ENCODE measurements at regions not wholly inside any gene's neighbourhood (a gene's known extent, or its start where the extent isn't known, plus 50 kb on each side); places are given as distances from the start of the nearest gene placed in this dataset.

DNA sequence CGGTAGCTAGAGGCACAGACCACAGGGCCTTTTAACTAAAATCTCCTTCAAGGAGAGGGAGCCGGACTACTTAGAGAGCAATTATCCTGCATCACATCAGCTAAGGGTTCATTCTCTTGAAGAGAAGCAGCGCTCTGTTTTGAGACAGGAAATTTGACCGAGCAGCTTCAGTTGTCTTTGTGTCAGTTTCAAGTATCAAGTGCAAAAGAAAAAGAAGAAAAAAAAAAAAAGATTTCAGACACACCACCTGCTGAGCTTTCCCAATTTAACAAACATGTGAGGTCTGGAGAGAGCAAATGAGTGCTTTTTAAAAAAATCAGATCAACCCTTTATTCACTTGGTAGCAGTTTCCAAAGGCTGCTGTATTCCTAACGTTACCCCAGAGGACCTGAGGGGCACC lies 273.5 kb upstream of the POU3F2 start:
- H3K9me3 ChIP-seq (ENCODE audit: control insufficient read depth in 2 of 3, low read length in 3 of 3) = no peaks in the 10 kb centered on the region
- Mint-ChIP-seq H3K27me3 (peaks cover 0 to 5% (median 0%) of the 10 kb centered on the region in 5 donors), H3K9me3 (peaks cover 0 to 6% (median 0%) of the 10 kb centered on the region in 11 donors), H3K27ac (no peak overlapping the region), H3K36me3 (no peaks in the 10 kb centered on the region), H3K4me3 (no peak overlapping the region), H3K4me1 (no peaks in the 10 kb centered on the region)
- POLR2A ChIA-PET = no interaction called here
- intact Hi-C loops (cut with micrococcal nuclease) = no loop called here
- no peak overlapping the region for H3K27ac ChIP-seq (ENCODE audit: low read depth, low read length)
- CTCF ChIA-PET = no interaction called here
- no peak overlapping the region for H3K4me3 ChIP-seq (ENCODE audit: low read length)
- no peaks in the 10 kb centered on the region for H3K36me3 ChIP-seq (ENCODE audit: control insufficient read depth in 2 of 3, insufficient read depth in 3 of 3, low read length in 3 of 3)
- DNase-seq = no peak
- no peak for ATAC-seq
- H3K4me1 ChIP-seq (ENCODE audit: control insufficient read depth in 2 of 2, insufficient read depth in 2 of 2, low read length in 2 of 2) = no peaks in the 10 kb centered on the region
- no peaks in the 10 kb centered on the region for H3K27me3 ChIP-seq (ENCODE audit: control insufficient read depth in 2 of 2, insufficient read depth in 2 of 2, low read length in 2 of 2)

- POLR2A ChIA-PET = no interaction called here
- Mint-ChIP-seq H3K4me3 (no peak overlapping the region), H3K36me3 (no peaks in the 10 kb centered on the region), H3K27me3 (peaks cover 0 to 5% (median 0%) of the 10 kb centered on the region in 5 donors), H3K27ac (no peak overlapping the region), H3K4me1 (no peaks in the 10 kb centered on the region), H3K9me3 (peaks cover 0 to 6% (median 0%) of the 10 kb centered on the region in 11 donors)
- no peak for DNase-seq
- H3K4me3 ChIP-seq (ENCODE audit: low read length) = no peak overlapping the region
- ATAC-seq = no peak
- H3K27ac ChIP-seq (ENCODE audit: low read depth, low read length) = no peak overlapping the region
- H3K4me1 ChIP-seq (ENCODE audit: control insufficient read depth in 2 of 2, insufficient read depth in 2 of 2, low read length in 2 of 2) = no peaks in the 10 kb centered on the region
- CTCF ChIA-PET = no interaction called here
- no peaks in the 10 kb centered on the region for H3K9me3 ChIP-seq (ENCODE audit: control insufficient read depth in 2 of 3, low read length in 3 of 3)
- H3K36me3 ChIP-seq (ENCODE audit: control insufficient read depth in 2 of 3, insufficient read depth in 3 of 3, low read length in 3 of 3) = no peaks in the 10 kb centered on the region
- intact Hi-C loops (cut with micrococcal nuclease) = no loop called here
- no peaks in the 10 kb centered on the region for H3K27me3 ChIP-seq (ENCODE audit: control insufficient read depth in 2 of 2, insufficient read depth in 2 of 2, low read length in 2 of 2)
Observed at GRCh38 chr6:98566126-98566525, 268.2 kb upstream of the POU3F2 start.

- H3K36me3 ChIP-seq (ENCODE audit: control insufficient read depth in 2 of 3, insufficient read depth in 3 of 3, low read length in 3 of 3) = no peaks in the 10 kb centered on the region
- ATAC-seq = no peak
- H3K27ac ChIP-seq (ENCODE audit: low read depth, low read length) = no peak overlapping the region
- Mint-ChIP-seq H3K9me3 (peaks cover 0 to 3% (median 0%) of the 10 kb centered on the region in 11 donors), H3K27me3 (no peaks in the 10 kb centered on the region), H3K4me1 (no peaks in the 10 kb centered on the region), H3K4me3 (no peak overlapping the region), H3K36me3 (no peaks in the 10 kb centered on the region), H3K27ac (no peak overlapping the region)
- ChIA-PET POLR2A (no interaction called here), CTCF (no interaction called here)
- H3K4me1 ChIP-seq (ENCODE audit: control insufficient read depth in 2 of 2, insufficient read depth in 2 of 2, low read length in 2 of 2) = no peaks in the 10 kb centered on the region
- H3K4me3 ChIP-seq (ENCODE audit: low read length) = no peak overlapping the region
- DNase-seq = no peak
- intact Hi-C loops (cut with micrococcal nuclease) = no loop called here
- H3K27me3 ChIP-seq (ENCODE audit: control insufficient read depth in 2 of 2, insufficient read depth in 2 of 2, low read length in 2 of 2) = no peaks in the 10 kb centered on the region
- H3K9me3 ChIP-seq (ENCODE audit: control insufficient read depth in 2 of 3, low read length in 3 of 3) = no peaks in the 10 kb centered on the region
Observed at GRCh38 chr6:98572579-98572978, 261.8 kb upstream of the POU3F2 start.

DNA sequence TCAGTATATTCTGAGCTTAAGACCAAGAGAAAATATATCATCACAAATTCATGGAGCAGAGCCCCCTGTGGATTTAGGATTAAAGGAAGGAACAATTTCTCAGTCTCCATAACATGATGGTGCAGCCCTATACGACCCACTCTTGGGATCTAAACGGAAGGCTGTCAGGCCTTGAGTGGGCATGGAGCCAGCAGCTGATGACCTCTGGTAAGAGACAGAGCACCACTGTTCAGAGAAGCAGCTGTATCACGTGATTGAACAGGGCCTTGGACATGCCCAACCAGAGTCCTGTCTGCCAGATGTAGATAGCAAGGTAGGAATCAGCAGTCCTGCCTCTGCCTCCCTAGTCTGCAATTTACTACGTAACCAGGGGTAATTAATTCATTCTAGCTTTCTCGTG lies 259.4 kb upstream of the POU3F2 start:
- no peaks in the 10 kb centered on the region for H3K27me3 Mint-ChIP-seq
- no peak for ATAC-seq
- CTCF ChIA-PET = no interaction called here
- intact Hi-C loops (cut with micrococcal nuclease) = no loop called here
- Histone ChIP-seq H3K27me3 (ENCODE audit: control insufficient read depth in 2 of 2, insufficient read depth in 2 of 2, low read length in 2 of 2) (no peaks in the 10 kb centered on the region), H3K4me3 (ENCODE audit: low read length) (no peak overlapping the region), H3K36me3 (ENCODE audit: control insufficient read depth in 2 of 3, insufficient read depth in 3 of 3, low read length in 3 of 3) (no peaks in the 10 kb centered on the region), H3K9me3 (ENCODE audit: control insufficient read depth in 2 of 3, low read length in 3 of 3) (no peaks in the 10 kb centered on the region), H3K27ac (ENCODE audit: low read depth, low read length) (no peak overlapping the region), H3K4me1 (ENCODE audit: control insufficient read depth in 2 of 2, insufficient read depth in 2 of 2, low read length in 2 of 2) (no peaks in the 10 kb centered on the region)
- H3K9me3 Mint-ChIP-seq = peaks cover 0 to 3% (median 0%) of the 10 kb centered on the region in 11 donors
- no peak overlapping the region for H3K27ac Mint-ChIP-seq
- no peak for DNase-seq
- POLR2A ChIA-PET = no interaction called here
- H3K4me1 Mint-ChIP-seq = no peaks in the 10 kb centered on the region
- no peaks in the 10 kb centered on the region for H3K36me3 Mint-ChIP-seq
- H3K4me3 Mint-ChIP-seq = no peak overlapping the region

- ATAC-seq (no peak), DNase-seq (no peak)
- no peaks in the 10 kb centered on the region for H3K27me3 ChIP-seq (ENCODE audit: control insufficient read depth in 2 of 2, insufficient read depth in 2 of 2, low read length in 2 of 2)
- POLR2A ChIA-PET = no interaction called here
- peaks cover 0 to 6% (median 0%) of the 10 kb centered on the region in 5 donors for H3K27me3 Mint-ChIP-seq
- H3K36me3 ChIP-seq (ENCODE audit: control insufficient read depth in 2 of 3, insufficient read depth in 3 of 3, low read length in 3 of 3) = no peaks in the 10 kb centered on the region
- no peak overlapping the region for H3K27ac ChIP-seq (ENCODE audit: low read depth, low read length)
- H3K9me3 ChIP-seq (ENCODE audit: control insufficient read depth in 2 of 3, low read length in 3 of 3) = no peaks in the 10 kb centered on the region
- no peak overlapping the region for H3K27ac Mint-ChIP-seq
- intact Hi-C loops (cut with micrococcal nuclease) = no loop called here
- H3K9me3 Mint-ChIP-seq = peaks cover 0 to 3% (median 0%) of the 10 kb centered on the region in 11 donors
- CTCF ChIA-PET = no interaction called here
- H3K4me3 ChIP-seq (ENCODE audit: low read length) = no peak overlapping the region
- H3K4me3 Mint-ChIP-seq = no peak overlapping the region
- no peaks in the 10 kb centered on the region for H3K4me1 ChIP-seq (ENCODE audit: control insufficient read depth in 2 of 2, insufficient read depth in 2 of 2, low read length in 2 of 2)
- no peaks in the 10 kb centered on the region for H3K4me1 Mint-ChIP-seq
- H3K36me3 Mint-ChIP-seq = no peaks in the 10 kb centered on the region
Observed at GRCh38 chr6:98576791-98577190, 257.6 kb upstream of the POU3F2 start.

DNA sequence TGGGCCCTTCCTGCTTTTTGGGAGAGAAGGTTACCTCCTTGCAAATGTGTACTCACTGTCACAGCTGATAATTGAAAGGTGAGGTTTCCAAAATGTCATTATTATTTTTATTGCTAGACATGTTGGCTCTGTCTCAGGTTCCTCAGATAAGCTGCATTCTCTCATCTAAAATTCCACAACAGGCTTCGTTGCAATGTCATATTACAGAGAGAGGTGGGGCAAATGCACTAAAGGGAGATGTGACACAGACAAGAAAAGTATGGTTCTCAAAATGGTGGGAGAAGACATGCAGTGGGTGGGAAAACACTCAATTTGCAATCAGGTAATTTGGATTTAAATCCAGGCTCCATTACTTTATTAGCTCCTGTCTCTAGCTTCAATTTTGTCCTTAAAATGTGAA lies 256.4 kb upstream of the POU3F2 start:
- no peaks in the 10 kb centered on the region for H3K36me3 Mint-ChIP-seq
- no peaks in the 10 kb centered on the region for H3K4me1 ChIP-seq (ENCODE audit: control insufficient read depth in 2 of 2, insufficient read depth in 2 of 2, low read length in 2 of 2)
- POLR2A ChIA-PET = no interaction called here
- no peaks in the 10 kb centered on the region for H3K9me3 ChIP-seq (ENCODE audit: control insufficient read depth in 2 of 3, low read length in 3 of 3)
- no peak overlapping the region for H3K27ac ChIP-seq (ENCODE audit: low read depth, low read length)
- intact Hi-C loops (cut with micrococcal nuclease) = no loop called here
- no peak for DNase-seq
- peaks cover 0 to 6% (median 0%) of the 10 kb centered on the region in 5 donors for H3K27me3 Mint-ChIP-seq
- H3K9me3 Mint-ChIP-seq = peaks cover 0 to 3% (median 0%) of the 10 kb centered on the region in 11 donors
- no peak overlapping the region for H3K4me3 Mint-ChIP-seq
- ATAC-seq = no peak
- CTCF ChIA-PET = no interaction called here
- H3K4me1 Mint-ChIP-seq = no peaks in the 10 kb centered on the region
- H3K36me3 ChIP-seq (ENCODE audit: control insufficient read depth in 2 of 3, insufficient read depth in 3 of 3, low read length in 3 of 3) = no peaks in the 10 kb centered on the region
- H3K4me3 ChIP-seq (ENCODE audit: low read length) = no peak overlapping the region
- no peaks in the 10 kb centered on the region for H3K27me3 ChIP-seq (ENCODE audit: control insufficient read depth in 2 of 2, insufficient read depth in 2 of 2, low read length in 2 of 2)
- H3K27ac Mint-ChIP-seq = no peak overlapping the region

DNA sequence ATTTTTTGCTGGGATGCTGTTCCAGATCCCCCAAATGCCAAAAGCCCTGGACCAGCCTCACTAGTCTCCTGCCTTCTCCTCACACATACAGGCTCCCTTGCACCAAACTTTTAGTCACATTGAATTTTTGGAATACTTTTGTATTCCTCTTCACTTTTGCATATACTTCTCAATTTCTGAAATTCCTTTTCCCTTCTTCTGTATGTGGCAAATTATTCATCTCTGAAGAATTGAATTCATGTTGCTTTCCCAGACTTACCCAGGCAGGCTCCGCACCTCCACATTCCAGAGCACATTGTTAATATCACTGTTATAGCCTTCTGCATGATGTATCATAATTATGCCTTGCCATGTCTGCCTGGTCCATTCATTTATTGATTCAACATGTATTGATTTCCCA lies 255.3 kb upstream of the POU3F2 start:
- Histone ChIP-seq H3K27ac (ENCODE audit: low read depth, low read length) (no peak overlapping the region), H3K4me3 (ENCODE audit: low read length) (no peak overlapping the region), H3K9me3 (ENCODE audit: control insufficient read depth in 2 of 3, low read length in 3 of 3) (no peaks in the 10 kb centered on the region), H3K27me3 (ENCODE audit: control insufficient read depth in 2 of 2, insufficient read depth in 2 of 2, low read length in 2 of 2) (no peaks in the 10 kb centered on the region), H3K36me3 (ENCODE audit: control insufficient read depth in 2 of 3, insufficient read depth in 3 of 3, low read length in 3 of 3) (no peaks in the 10 kb centered on the region), H3K4me1 (ENCODE audit: control insufficient read depth in 2 of 2, insufficient read depth in 2 of 2, low read length in 2 of 2) (no peaks in the 10 kb centered on the region)
- no peak for DNase-seq
- no peak for ATAC-seq
- Mint-ChIP-seq H3K27me3 (peaks cover 0 to 6% (median 0%) of the 10 kb centered on the region in 5 donors), H3K4me3 (no peak overlapping the region), H3K4me1 (no peaks in the 10 kb centered on the region), H3K36me3 (no peaks in the 10 kb centered on the region), H3K9me3 (peaks cover 0 to 3% (median 0%) of the 10 kb centered on the region in 11 donors), H3K27ac (no peak overlapping the region)
- intact Hi-C loops (cut with micrococcal nuclease) = no loop called here
- ChIA-PET POLR2A (no interaction called here), CTCF (no interaction called here)
